Endodermal cell (in vitro differentiated cells): ENCODE measurements at regions not wholly inside any gene's neighbourhood (a gene's known extent, or its start where the extent isn't known, plus 50 kb on each side); places are given as distances from the start of the nearest gene placed in this dataset.
"Not testable (repeated sequence)": the region's sequence is repeated elsewhere in the genome, so short reads cannot be mapped to it uniquely, and the experiment has no call there.

ENCODE experiments used
- DNase-seq: peaks from one replicate; pipeline ENCODE4 v3.0.0-alpha.2; 2017
- H3K27ac ChIP-seq: 2 replicates; pipeline ENCODE4 v1.5.1; 2013; ENCODE audit warnings: mild to moderate bottlenecking, low read depth, low read length, moderate library complexity
- H3K27me3 ChIP-seq: 2 replicates; pipeline ENCODE4 v1.6.1; 2013; ENCODE audit warnings: mild to moderate bottlenecking, low read length, moderate library complexity; ENCODE audit not compliant: insufficient read depth, control insufficient read depth, poor library complexity, severe bottlenecking
- H3K36me3 ChIP-seq: 2 replicates; pipeline ENCODE4 v1.7.0; 2013; ENCODE audit warnings: mild to moderate bottlenecking, low read length, moderate library complexity; ENCODE audit not compliant: control insufficient read depth, insufficient read depth
- H3K4me1 ChIP-seq: one replicate; pipeline ENCODE4 v1.7.0; 2013; ENCODE audit warnings: low read length; ENCODE audit not compliant: control insufficient read depth, insufficient read depth
- H3K4me3 ChIP-seq: 2 replicates; pipeline ENCODE4 v1.5.1; 2013; ENCODE audit warnings: mild to moderate bottlenecking, low read length, moderate library complexity
- H3K9ac ChIP-seq: 2 replicates; pipeline ENCODE4 v1.6.1; 2013; ENCODE audit warnings: mild to moderate bottlenecking, low read length, moderate library complexity; ENCODE audit not compliant: poor library complexity, severe bottlenecking; ENCODE audit errors: extremely low read depth
- H3K9me3 ChIP-seq: 2 replicates; pipeline ENCODE4 v1.6.1; 2013; ENCODE audit warnings: mild to moderate bottlenecking, low read length, moderate library complexity; ENCODE audit not compliant: control insufficient read depth
- H3K27ac Mint-ChIP-seq: 2 replicates; pipeline ENCODE4 v1.8.0; 2020; ENCODE audit warnings: mixed read lengths
- H3K27me3 Mint-ChIP-seq: 2 replicates; pipeline ENCODE4 v1.8.0; 2021; ENCODE audit warnings: mild to moderate bottlenecking, mixed read lengths; ENCODE audit not compliant: insufficient read depth
- H3K36me3 Mint-ChIP-seq: 2 replicates; pipeline ENCODE4 v1.8.0; 2020; ENCODE audit warnings: low read depth, mixed read lengths
- H3K4me1 Mint-ChIP-seq: 2 replicates; pipeline ENCODE4 v1.8.0; 2020; ENCODE audit warnings: mixed read lengths
- H3K4me3 Mint-ChIP-seq: 2 replicates; pipeline ENCODE4 v1.8.0; 2020; ENCODE audit warnings: mild to moderate bottlenecking, moderate library complexity, mixed read lengths
- H3K9me3 Mint-ChIP-seq: 2 replicates; pipeline ENCODE4 v1.8.0; 2020; ENCODE audit warnings: mild to moderate bottlenecking, mixed read lengths
- CTCF ChIP-seq: fragments of 200-600 bp; sonication (generic); conservative IDR thresholded peaks from 2 replicates; pipeline ENCODE4 v1.5.0; 2021; ENCODE audit warnings: antibody characterized with exemption, mild to moderate bottlenecking
- WGBS, 2 experiments: methylation state at CpG; one replicate each; pipeline versions ENCODE4 v1.1.5 to v1.1.7; 2013; ENCODE audit warnings: missing lambda C conversion rate in 2 of 2, mixed read lengths in 1 of 2; ENCODE audit not compliant: insufficient coverage in 1 of 2, insufficient read length in 1 of 2; 5-methylcytosine and 5-hydroxymethylcytosine counted together

DNA sequence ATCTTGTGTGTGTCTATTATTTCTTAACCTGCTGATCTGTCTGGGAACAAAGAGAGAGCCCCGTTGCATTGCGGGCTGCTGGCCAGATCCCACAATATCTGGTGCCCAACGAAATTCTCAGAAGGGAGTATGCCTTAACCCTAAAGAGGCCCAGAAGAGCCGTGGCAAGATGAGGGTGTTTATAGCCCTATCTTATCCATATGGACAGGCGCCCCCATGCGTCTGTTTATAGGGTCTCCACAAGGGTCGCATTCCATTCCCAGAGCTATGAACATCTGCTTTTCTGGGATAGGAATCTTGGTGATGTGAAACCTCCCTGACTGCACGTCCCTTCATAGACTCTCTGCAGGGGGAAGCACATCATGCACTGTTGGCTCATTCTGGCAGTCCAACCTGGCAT lies 1262.5 kb downstream of the RAPGEF2 start:
- not testable (repeated sequence) for H3K36me3 ChIP-seq, H3K4me1 Mint-ChIP-seq, H3K27me3 ChIP-seq, H3K4me1 ChIP-seq, H3K27ac Mint-ChIP-seq, H3K9me3 ChIP-seq, H3K27ac ChIP-seq, H3K4me3 ChIP-seq, H3K4me3 Mint-ChIP-seq, H3K36me3 Mint-ChIP-seq, H3K27me3 Mint-ChIP-seq, H3K9ac ChIP-seq
- TF ChIP-seq CTCF, result peak; percentile 63
- H3K9me3 Mint-ChIP-seq, result peaks cover 23% of the 10 kb centered on the region
- DNase-seq, result peak; percentile 64
- WGBS, 2 experiments, result 85 to 93% methylated on average over 4 to 8 of the region's 8 CpGs

- no peak overlapping the region for H3K4me3 ChIP-seq
- peak; percentile 47 for TF ChIP-seq CTCF
- H3K9me3 ChIP-seq, result no peaks in the 10 kb centered on the region
- peaks cover 2% of the 10 kb centered on the region for H3K4me1 Mint-ChIP-seq
- no peak overlapping the region for H3K27ac Mint-ChIP-seq
- no peaks in the 10 kb centered on the region for H3K9me3 Mint-ChIP-seq
- no peaks in the 10 kb centered on the region for H3K36me3 Mint-ChIP-seq
- no peak overlapping the region for H3K4me3 Mint-ChIP-seq
- no peak for DNase-seq
- no peaks in the 10 kb centered on the region for H3K27me3 ChIP-seq
- no peaks in the 10 kb centered on the region for H3K27me3 Mint-ChIP-seq
- no peaks in the 10 kb centered on the region for H3K4me1 ChIP-seq
- H3K36me3 ChIP-seq, result no peaks in the 10 kb centered on the region
- 95 to 100% methylated on average over 1 to 2 of the region's 2 CpGs for WGBS, 2 experiments
- H3K27ac ChIP-seq, result no peak overlapping the region
- no peak overlapping the region for H3K9ac ChIP-seq
Measured at GRCh38 chr4:160370046-160370445, 1267.2 kb downstream of the RAPGEF2 start.

DNA sequence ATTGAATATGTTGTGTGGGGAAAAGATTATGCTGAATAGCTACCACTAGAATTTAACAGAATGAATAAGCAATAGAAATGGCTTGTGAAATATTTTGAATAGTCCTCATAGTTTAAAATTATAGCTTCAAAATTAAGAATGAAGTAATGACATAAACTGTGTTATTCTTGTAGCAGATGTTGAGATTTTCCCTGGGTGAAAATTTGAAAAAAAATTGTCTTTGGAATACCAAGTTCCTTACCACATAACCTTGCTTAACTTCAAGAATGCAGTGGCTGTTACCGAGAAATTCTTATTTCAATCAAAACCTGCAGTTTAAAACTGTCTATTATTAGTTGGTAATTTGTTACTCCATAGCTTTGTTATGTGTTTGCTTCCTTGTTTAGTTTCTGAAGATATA lies 1268.6 kb downstream of the RAPGEF2 start:
- H3K4me3 ChIP-seq, result no peak overlapping the region
- WGBS, 2 experiments, result 86% methylated on average over 1 of the region's 1 CpG; no CpG with 5 or more reads in 1 of the 2 experiments
- H3K36me3 ChIP-seq, result no peaks in the 10 kb centered on the region
- Mint-ChIP-seq H3K9me3 (no peaks in the 10 kb centered on the region), H3K36me3 (no peaks in the 10 kb centered on the region), H3K27me3 (no peaks in the 10 kb centered on the region), H3K4me1 (peaks cover 7% of the 10 kb centered on the region), H3K4me3 (no peak overlapping the region), H3K27ac (no peak overlapping the region)
- no peak for TF ChIP-seq CTCF
- no peaks in the 10 kb centered on the region for H3K27me3 ChIP-seq
- H3K27ac ChIP-seq, result no peak overlapping the region
- DNase-seq, result no peak
- no peaks in the 10 kb centered on the region for H3K4me1 ChIP-seq
- no peak overlapping the region for H3K9ac ChIP-seq
- no peaks in the 10 kb centered on the region for H3K9me3 ChIP-seq
